Esophagus squamous epithelium (tissue), 5 donors: ENCODE measurements at regions not wholly inside any gene's neighbourhood (a gene's known extent, or its start where the extent isn't known, plus 50 kb on each side); places are given as distances from the start of the nearest gene placed in this dataset.

ENCODE experiments used
- DNase-seq: peaks from one replicate; lab custom pipeline; 2025; lab: John Stamatoyannopoulos, UW
- H3K27ac ChIP-seq, 4 donors: fragments of 200-600 bp; sonication (generic); one replicate each; pipeline ENCODE4 v1.5.1; 2016 to 2019; ENCODE audit warnings: mild to moderate bottlenecking in 1 of 4
- H3K27me3 ChIP-seq, 4 donors: fragments of 200-600 bp; sonication (generic); 1 replicate in 3 of 4; 2 replicates in 1 of 4; pipeline versions ENCODE4 v1.5.1 to v1.6.0; 2017 to 2021; ENCODE audit warnings: antibody characterized with exemption in 1 of 4
- H3K36me3 ChIP-seq, 3 donors: fragments of 200-600 bp; sonication (generic); one replicate each; pipeline ENCODE4 v1.5.1; 2016 to 2019
- H3K4me1 ChIP-seq, 3 donors: fragments of 200-600 bp; sonication (generic); one replicate each; pipeline ENCODE4 v1.5.1; 2017 to 2019
- H3K4me3 ChIP-seq, 4 donors: fragments of 200-600 bp; sonication (generic); 1 replicate in 3 of 4; 2 replicates in 1 of 4; pipeline ENCODE4 v1.5.1; 2016 to 2019; ENCODE audit warnings: mild to moderate bottlenecking in 2 of 4, moderate library complexity in 1 of 4
- H3K9me3 ChIP-seq, 3 donors: fragments of 200-600 bp; sonication (generic); one replicate each; pipeline ENCODE4 v1.5.1; 2016 to 2019
- POLR2A ChIP-seq, 4 donors: fragments of 450-650 bp; IDR thresholded peaks; one replicate each; pipeline ENCODE4 v1.6.1; 2017; ENCODE audit warnings: antibody characterized with exemption in 4 of 4, mild to moderate bottlenecking in 4 of 4, moderate library complexity in 3 of 4
- WGBS, 2 donors: methylation state at CpG; one replicate each; pipeline ENCODE4 v1.1.5; 2018; 5-methylcytosine and 5-hydroxymethylcytosine counted together
- intact Hi-C: fragments of 100-400 bp; cut with DNase I; formaldehyde crosslinking; loops from one replicate; pipeline ENCODE4 v1.15.0; 2022
- TF ChIP-seq, protein P1 (sequence below), 6 experiments: fragments of 450-650 bp in 4 of 6; fragments of 200-600 bp in 2 of 6; sonication (generic) in 2 of 6; IDR thresholded peaks; one replicate each; pipeline ENCODE4 v1.5.1; 2016 to 2019; ENCODE audit warnings: antibody characterized with exemption in 6 of 6, mild to moderate bottlenecking in 4 of 6, moderate library complexity in 4 of 6
- donor health status: DM: yes; HTN: yes; CAD: no.

DNA sequence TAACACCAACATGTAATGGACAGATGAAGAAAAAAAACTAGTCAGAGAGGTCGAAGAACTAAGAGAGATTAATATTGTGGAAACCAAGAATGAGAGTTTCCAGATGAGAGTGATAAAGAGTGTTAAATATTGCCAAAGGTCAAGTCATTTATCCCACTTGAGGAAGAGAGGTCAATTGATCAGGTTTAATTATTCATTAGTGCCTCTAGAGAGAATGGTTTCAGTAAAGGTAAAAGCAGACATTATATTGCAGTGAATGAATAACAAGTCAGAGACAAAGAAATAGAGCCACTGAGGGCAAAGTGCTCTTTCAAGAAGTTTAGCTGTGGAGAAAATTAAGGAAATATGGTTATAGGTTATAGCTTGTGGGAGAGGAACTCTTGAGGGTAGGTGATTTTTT, 263.1 kb downstream of the GUCY2F start:
- H3K9me3 ChIP-seq, result no peaks in the 10 kb centered on the region
- H3K4me1 ChIP-seq, result no peaks in the 10 kb centered on the region
- H3K27me3 ChIP-seq, result no peaks in the 10 kb centered on the region
- intact Hi-C loops, result no loop called here
- no peak overlapping the region for H3K4me3 ChIP-seq
- 0% methylated on average over 1 of the region's 1 CpG for WGBS, 2 donors
- TF ChIP-seq POLR2A (IDR thresholded peaks at IDR 0.05), result no peak
- TF ChIP-seq, protein P1, sequence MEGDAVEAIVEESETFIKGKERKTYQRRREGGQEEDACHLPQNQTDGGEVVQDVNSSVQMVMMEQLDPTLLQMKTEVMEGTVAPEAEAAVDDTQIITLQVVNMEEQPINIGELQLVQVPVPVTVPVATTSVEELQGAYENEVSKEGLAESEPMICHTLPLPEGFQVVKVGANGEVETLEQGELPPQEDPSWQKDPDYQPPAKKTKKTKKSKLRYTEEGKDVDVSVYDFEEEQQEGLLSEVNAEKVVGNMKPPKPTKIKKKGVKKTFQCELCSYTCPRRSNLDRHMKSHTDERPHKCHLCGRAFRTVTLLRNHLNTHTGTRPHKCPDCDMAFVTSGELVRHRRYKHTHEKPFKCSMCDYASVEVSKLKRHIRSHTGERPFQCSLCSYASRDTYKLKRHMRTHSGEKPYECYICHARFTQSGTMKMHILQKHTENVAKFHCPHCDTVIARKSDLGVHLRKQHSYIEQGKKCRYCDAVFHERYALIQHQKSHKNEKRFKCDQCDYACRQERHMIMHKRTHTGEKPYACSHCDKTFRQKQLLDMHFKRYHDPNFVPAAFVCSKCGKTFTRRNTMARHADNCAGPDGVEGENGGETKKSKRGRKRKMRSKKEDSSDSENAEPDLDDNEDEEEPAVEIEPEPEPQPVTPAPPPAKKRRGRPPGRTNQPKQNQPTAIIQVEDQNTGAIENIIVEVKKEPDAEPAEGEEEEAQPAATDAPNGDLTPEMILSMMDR (IDR thresholded peaks at IDR 0.05), result no peak
- no peak overlapping the region for H3K27ac ChIP-seq
- no peak for DNase-seq
- H3K36me3 ChIP-seq, result no peaks in the 10 kb centered on the region

DNA sequence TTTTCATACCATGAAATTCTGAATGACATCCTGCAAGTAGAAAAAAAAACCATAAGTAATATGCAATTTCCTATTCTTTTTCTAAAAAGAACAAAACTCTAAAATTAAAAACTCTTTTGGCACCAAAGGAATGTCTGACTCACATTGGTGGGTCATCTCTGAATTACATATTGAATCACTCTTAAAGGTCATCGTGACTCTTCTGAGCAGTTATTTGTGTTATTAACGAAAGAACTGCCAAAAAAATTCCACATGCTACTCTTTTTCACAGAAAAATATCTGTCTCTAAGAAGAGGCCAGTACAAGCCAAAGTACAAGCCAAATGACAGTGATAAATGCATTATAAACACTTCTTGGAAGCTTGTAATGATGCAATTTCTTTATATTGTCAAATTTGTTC, 282.2 kb downstream of the GUCY2F start:
- DNase-seq, result no peak
- H3K4me1 ChIP-seq, result no peaks in the 10 kb centered on the region
- no peaks in the 10 kb centered on the region for H3K9me3 ChIP-seq
- H3K4me3 ChIP-seq, result no peak overlapping the region
- H3K36me3 ChIP-seq, result no peaks in the 10 kb centered on the region
- TF ChIP-seq POLR2A (IDR thresholded peaks at IDR 0.05), result no peak
- TF ChIP-seq, protein P1 (IDR thresholded peaks at IDR 0.05), result no peak
- 12 to 21% methylated on average over 2 of the region's 2 CpGs for WGBS, 2 donors
- intact Hi-C loops, result no loop called here
- no peaks in the 10 kb centered on the region for H3K27me3 ChIP-seq
- H3K27ac ChIP-seq, result no peak overlapping the region

DNA sequence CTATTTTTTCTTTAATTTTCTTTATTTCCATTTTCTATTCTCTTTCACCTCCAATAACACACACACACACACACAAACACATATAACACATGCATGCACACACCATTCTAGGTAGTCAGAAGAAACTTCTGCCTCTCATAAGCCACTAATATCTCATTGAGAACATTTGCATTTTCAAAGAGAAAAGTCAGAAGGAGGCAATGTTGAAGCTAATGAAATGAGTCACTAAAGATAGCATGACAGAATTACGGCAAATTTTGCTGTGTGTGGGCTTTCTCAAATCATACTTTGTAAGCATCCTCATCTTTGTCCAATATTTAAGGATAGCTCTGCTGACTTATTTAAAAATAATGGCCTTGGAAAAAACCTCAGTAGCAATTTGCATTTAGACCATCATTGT, 291.3 kb downstream of the GUCY2F start:
- Histone ChIP-seq H3K4me3 (no peak overlapping the region), H3K9me3 (no peaks in the 10 kb centered on the region), H3K27me3 (no peaks in the 10 kb centered on the region), H3K36me3 (no peaks in the 10 kb centered on the region), H3K27ac (no peak overlapping the region), H3K4me1 (no peaks in the 10 kb centered on the region)
- WGBS, 2 donors, result 81 to 92% methylated on average over 1 of the region's 1 CpG
- no peak for DNase-seq
- intact Hi-C loops, result no loop called here
- TF ChIP-seq, protein P1 (IDR thresholded peaks at IDR 0.05), result no peak
- no peak for TF ChIP-seq POLR2A (IDR thresholded peaks at IDR 0.05)

DNA sequence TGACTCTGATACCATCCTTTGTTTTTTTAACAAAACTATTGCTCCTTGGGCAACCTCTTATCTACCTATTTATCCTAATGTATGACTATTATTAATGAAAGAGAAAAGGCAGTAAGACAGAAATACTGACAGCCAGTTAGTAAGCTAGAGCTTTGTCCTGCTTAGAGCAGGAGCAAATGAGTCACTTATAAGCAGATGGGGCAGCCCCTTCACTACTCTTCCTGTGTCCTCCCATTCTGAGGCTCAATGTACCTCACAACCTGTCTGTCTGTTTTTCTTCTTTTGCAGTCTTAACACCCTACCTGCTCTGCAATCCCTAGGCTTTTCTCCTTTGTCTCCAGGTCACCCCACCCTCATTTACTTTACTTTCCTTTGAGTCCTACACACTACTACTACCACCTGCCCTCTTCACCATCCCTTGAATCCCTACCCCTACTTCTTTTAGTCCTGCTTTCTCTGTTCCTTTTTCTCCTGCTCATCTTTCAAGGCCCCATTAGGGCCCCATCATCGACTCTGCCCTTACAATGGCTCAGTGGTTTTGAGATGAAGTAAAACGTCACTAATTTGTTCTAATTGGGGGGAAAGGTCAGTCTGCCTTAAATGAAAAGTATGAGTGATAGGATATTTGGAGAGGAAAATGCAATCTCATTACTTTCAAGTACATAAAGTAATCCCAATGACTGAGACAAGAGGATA, 294.3 kb downstream of the GUCY2F start:
- DNase-seq, result no peak
- intact Hi-C loops, result no loop called here
- TF ChIP-seq, protein P1 (IDR thresholded peaks at IDR 0.05), result no peak
- TF ChIP-seq POLR2A (IDR thresholded peaks at IDR 0.05), result no peak
- no peaks in the 10 kb centered on the region for H3K9me3 ChIP-seq
- no peak overlapping the region for H3K4me3 ChIP-seq
- no peaks in the 10 kb centered on the region for H3K27me3 ChIP-seq
- H3K36me3 ChIP-seq, result no peaks in the 10 kb centered on the region
- WGBS, 2 donors, result 19 to 38% methylated on average over 1 to 2 of the region's 2 CpGs
- no peaks in the 10 kb centered on the region for H3K4me1 ChIP-seq
- H3K27ac ChIP-seq, result no peak overlapping the region

DNA sequence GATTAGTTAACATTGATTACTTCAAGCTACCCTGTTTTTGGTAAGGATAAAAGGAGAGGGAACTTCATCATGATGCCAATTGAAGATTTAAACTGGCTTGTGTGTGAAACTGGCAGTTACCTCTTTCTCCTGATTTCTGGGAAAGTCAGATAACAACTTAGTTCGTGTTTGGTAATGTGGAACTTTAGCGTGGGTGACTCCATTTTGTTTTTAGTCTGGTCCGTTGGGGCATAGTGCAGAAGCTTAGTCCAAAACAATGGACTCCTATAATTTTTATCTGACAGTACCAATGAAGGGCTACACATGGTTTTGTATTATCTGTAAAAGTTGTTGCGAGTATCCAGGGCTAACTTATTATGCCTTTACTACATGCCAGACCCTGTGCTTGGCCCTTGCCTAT, 294.9 kb downstream of the GUCY2F start:
- no peaks in the 10 kb centered on the region for H3K4me1 ChIP-seq
- intact Hi-C loops, result no loop called here
- no peak for TF ChIP-seq POLR2A (IDR thresholded peaks at IDR 0.05)
- TF ChIP-seq, protein P1 (IDR thresholded peaks at IDR 0.05), result no peak
- no peak for DNase-seq
- no peaks in the 10 kb centered on the region for H3K36me3 ChIP-seq
- no peaks in the 10 kb centered on the region for H3K27me3 ChIP-seq
- 73 to 100% methylated on average over 3 to 4 of the region's 4 CpGs for WGBS, 2 donors
- H3K9me3 ChIP-seq, result no peaks in the 10 kb centered on the region
- H3K27ac ChIP-seq, result no peak overlapping the region
- H3K4me3 ChIP-seq, result no peak overlapping the region
